NCI-H1048 (cell line): ENCODE measurements at regions not wholly inside any gene's neighbourhood (a gene's known extent, or its start where the extent isn't known, plus 50 kb on each side); places are given as distances from the start of the nearest gene placed in this dataset.
"Not testable (repeated sequence)": the region's sequence is repeated elsewhere in the genome, so short reads cannot be mapped to it uniquely, and the experiment has no call there.

Experiments
- DNase-seq: peaks from one replicate; lab custom pipeline; 2025; lab: John Stamatoyannopoulos, UW

DNA sequence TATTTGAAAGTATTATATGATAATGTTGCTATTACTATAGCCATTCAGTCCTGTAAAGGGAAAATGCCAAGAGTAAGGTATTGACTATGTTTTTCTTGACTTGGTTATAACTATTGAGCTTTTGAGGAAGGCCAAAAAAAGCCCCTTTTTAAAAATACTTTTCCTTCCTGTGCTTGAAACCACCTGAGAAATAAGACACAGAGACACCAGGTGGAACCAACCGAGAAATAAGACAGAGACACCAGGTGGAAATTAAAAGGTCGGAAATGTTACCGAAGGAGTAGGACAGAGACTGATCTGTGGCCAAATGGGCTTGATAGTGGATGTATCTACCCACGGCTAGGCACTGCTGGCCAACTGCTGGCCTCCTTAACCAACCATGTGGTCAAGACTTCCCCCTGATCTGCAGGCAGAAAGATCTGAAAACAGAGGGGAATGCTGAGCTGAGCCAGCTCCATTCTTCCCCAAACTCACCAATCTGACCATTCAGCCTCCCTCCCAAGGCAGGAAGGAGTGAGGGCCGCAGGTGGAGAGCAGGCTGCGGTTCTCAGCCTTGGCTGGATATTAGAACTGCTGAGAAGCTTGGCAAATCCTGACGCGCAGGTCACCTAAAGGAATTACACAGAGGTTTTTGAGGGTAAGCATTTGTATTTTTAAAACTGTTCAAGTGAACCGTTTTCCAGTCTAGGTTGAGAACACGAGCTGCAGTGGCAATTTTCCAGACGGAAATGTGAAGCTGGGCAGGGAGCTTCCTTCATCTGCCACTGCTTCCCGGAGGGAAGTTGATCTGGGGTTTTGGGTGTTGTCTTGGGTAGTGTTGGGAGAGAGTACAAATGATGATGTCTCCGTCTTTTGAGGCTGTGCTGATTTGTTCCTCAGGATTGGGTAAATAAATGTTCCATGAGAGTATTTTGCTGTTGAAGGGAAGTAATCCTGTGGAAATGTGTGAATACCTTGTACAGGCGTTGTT lies 121.7 kb upstream of the EXOC2 start:
- DNase-seq = no peak

DNA sequence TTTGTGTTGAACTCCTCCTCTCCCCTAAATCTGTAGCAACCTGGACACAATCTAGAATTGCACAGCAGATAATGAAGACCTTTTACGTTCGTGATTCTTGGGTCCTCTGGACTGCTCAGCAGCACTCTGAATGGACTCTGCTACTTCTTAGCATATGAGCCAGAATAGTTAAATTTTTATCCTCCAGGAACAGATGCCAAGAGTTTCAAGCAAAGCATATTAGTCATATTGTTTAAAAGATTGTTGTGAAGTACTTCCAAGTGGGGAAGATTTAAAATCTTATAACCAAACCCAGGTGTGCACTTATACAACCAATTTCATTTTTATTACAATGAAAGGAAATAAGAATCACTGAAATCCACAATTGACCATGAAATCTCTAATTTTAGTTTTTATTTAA lies 118.9 kb upstream of the EXOC2 start:
- DNase-seq = no peak

DNA sequence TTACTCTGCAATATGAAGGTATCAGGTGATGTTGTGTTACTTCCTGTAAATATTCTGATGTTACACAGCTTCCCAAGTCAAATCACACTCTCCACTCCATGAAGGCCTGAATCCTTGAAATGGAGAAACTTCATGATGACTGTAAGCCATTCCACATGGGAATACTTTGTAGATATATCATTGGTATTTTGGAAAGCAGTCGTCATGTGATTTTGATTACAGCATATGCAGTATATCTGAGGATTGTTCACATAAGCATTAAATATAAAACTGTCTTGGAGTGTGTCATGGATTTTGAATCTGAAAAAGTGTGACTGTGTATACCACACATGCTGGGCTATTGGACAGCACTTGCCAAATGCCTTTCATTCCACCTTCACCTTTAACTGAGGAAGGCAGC lies 118.3 kb upstream of the EXOC2 start:
- DNase-seq = no peak

DNA sequence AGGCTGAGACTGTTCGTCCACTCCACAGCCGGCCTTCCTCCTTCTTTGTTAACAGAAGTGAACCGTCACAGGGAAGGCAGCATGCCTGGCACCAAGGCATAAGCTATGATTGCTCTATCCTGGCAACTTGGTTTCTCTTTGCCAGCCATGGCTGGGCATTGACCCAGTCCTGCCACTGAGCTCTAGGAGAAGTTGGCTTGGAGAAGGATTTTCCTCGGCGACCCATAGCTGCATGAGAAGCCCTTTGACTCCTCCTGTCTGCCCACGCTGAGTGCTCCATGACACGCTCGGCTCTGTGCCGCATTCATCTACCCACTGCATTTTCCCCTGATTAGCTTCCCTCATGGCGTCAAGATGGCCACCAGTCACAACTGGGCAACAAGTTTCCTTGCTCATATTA lies 111.8 kb upstream of the EXOC2 start:
- DNase-seq = no peak

DNA sequence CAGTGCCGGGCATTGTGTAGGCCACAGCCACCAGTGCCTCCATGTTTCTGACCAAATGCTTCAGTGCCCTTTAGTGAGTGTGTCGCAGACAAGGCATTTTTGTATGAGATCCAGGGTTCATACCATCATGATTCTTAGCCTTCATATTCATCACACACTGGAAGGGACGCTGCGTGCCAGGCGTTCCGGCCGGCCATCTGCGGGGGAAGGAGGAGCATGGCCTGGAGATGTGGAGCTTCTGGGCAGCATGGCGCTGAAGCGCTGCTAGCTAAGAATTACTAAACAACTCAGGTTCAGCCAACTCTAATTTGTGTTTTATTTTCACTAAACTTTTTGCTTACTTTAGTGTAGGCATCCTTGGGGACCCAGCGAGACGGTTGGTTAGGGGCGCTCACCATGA lies 111.4 kb upstream of the EXOC2 start:
- no peak for DNase-seq

DNA sequence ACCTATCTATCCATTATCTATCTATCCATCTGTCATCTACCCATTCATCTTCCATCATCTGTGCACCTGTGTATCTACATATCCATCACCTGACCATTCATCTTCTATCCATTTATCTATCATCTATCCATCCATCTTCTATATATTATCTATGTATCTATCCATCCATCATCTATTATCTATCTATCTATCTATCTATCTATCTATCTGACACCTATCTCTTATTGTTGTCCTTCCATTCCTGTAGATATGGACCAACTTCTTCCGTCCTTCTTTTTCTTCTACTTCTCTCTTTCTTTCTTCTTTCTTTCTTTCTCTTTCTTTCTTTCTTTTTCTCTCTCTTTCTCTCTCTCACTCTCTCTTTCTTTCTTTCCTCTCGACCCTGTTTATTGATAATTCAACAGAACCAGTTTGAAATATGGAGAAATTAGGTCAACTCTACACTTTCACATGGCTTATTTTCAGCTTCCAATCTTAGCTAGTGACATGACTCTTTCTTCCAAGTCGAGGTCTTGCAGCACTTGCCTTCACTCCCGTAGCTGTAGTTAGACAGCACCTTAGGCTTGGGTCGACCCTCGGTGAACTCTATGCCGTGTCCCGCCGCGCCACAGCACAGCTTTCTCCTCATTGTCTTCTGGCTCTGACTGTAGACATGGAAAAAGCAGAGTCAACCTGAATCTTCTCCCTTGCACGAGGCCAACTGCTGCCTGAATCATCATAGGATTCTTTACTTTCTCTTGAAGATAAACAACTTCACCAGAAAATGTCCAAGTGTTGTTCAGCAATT lies 110.4 kb upstream of the EXOC2 start:
- no peak for DNase-seq

DNA sequence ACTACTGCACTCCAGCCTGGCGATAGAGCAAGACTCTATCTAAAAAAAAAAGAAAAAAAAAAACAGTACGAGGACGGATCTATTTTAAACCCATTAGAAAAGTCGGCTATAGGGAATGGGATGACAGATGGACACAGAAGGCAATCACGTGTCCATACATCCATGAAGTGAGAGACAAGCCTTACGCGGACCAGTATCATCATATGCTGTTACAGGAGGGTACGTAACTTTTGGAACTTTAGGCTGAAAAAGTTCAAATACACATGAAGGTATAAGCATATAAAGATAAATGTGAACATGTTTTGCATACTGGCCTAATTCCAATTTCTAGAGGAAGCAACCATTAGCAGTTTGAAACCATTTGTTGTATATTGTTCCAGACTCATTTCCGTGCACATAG lies 109.8 kb upstream of the EXOC2 start:
- no peak for DNase-seq

DNA sequence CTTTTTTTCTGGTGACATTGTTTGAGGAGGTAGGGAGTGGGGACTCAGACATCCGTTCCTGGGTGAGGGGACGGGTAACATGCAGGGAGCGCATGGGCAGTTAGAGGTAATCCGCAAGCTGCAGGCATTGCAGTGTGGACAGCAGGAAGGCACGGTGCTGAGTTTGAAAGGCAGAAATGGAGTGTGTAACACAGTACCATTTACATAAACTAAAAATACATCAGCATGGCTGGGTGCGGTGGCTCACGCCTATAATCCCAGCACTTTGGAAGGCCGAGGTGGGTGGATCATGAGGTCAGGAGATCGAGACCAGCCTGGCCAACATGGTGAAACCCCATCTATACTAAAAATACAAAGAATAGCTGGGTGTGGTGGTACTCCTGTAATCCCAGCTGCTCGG lies 109.3 kb upstream of the EXOC2 start:
- not testable (repeated sequence) for DNase-seq

DNA sequence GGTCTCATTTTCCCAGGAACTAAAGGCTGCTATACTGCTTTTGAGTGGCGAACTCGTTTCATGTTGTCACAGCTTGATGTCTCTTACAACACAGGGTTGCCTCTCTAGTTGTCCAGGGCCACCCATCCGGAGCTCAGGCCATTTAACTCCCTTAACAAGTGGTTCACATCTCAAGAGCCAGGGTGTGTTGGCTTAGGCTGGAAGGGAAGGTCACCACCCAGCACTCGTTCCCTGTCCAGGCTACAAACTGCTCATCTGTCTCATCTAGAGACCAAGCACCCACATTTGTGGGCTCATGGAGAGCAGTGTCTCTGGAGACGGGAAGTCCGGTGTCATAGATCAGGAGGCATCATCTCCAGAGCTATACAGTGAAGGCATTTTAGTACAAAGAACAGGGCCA lies 106.8 kb upstream of the EXOC2 start:
- DNase-seq = no peak

DNA sequence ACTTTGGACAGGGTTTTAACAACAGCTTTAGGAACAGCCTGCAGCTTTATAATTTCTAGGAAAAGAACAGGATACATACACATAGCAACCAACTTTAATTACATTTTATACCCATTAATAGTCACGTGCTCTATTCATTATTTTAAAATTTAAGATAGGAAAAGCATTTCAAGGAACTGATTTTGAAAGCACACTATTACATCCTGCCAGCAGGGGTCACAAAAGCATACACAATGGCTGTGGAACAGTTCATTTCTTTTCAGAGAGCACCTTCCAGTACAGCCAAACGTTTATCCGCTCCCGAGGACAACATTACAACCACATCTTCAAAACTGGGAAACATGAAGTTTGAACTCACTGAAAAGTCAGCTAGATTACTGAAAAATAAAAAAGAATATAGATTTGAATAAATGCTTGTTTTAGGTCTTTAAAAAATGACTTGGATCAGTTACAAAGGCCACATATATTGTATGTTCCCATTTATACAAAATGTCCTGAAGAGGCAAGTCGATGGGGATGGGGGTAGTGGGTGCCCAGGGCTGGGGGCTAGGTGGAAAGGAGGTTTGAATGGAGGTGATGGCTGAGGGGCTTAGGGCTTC lies 104.6 kb upstream of the EXOC2 start:
- peak; percentile 25 for DNase-seq

DNA sequence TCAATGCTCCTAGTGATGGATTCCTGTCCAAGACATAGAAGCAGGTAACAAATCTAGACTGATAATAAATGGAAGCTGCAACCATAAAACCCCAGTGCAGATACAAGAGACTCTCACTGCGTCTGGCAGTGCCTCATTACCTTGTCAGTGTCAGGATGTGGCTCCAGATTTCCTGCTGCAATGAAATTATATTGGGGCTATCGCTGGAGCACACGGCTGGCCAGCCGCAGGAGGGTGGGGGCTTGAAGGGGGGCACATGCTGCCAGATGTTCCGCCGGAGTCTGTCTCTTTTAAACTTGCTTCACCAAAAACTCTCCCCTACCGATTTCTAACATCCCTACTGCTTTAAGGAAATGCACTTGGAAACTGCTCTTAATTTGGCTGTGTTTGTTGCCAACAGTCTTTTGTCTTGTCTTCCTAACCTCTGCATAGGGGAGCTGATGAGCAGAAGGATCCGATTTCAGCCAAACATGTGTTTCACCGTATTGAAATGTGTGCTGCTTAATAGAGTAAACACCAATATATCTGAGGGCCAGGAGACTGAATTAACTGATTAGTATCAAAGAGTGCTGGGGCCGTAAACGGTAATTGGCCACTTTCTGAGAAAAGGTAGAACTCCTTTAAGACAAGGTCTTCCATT lies 102.2 kb upstream of the EXOC2 start:
- DNase-seq = no peak

DNA sequence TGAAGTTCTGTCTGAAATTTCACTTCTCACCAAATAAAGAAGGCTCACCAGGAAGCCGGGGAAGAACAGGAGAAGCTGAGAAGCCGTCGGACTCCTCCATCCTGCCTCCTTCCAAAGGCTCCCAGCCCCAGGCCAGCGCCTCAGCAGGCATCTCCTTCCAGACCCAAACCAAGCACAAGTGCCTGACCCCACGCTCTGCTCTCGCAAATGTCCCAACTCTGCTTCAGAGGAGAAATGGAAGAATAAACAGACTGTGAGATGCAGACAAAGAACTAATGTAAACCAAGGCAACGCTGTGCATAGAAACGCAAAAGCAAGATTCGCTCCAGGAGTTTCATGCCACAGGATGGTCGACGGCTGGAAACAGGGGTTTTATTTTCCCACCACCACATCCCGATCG lies 100.3 kb upstream of the EXOC2 start:
- DNase-seq = no peak

DNA sequence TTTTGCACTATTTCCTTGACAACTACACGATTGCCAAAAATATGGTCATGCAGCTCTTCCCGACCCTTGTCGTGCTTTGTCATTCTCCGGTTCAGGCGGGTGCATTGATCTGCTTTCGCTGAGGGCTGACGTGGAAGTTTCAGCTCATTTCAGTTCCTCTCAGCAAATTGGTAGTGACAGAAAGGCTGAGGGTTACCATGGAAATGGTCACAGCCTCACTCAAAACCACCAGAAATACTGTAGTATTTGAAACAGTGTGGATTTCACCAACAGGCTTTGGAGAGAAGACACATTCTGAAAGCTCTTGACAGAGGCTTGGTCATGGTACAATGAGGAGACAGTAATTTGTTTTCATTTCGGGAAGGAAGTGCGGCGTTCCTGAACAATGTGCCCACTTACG lies 99.7 kb upstream of the EXOC2 start:
- DNase-seq = no peak

DNA sequence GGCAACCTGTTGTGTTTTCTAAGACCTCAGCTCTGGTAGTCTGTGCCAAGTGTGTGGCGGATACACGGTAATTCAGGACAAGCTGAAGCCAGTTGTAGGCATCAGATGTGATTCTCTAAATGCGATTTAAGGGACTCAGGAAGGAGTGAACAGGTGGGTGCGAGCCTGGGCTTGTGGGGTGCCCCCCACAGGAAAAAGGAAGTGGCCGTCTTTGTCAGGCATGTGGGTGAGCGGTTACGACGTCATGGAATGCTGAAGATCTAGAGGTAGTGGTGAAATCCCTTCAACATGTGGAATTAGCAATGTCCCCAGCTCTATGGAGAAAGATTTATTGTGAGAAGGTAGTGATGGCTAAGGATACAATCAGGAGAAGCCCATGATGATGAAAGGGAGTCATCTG lies 95.1 kb upstream of the EXOC2 start:
- no peak for DNase-seq

DNA sequence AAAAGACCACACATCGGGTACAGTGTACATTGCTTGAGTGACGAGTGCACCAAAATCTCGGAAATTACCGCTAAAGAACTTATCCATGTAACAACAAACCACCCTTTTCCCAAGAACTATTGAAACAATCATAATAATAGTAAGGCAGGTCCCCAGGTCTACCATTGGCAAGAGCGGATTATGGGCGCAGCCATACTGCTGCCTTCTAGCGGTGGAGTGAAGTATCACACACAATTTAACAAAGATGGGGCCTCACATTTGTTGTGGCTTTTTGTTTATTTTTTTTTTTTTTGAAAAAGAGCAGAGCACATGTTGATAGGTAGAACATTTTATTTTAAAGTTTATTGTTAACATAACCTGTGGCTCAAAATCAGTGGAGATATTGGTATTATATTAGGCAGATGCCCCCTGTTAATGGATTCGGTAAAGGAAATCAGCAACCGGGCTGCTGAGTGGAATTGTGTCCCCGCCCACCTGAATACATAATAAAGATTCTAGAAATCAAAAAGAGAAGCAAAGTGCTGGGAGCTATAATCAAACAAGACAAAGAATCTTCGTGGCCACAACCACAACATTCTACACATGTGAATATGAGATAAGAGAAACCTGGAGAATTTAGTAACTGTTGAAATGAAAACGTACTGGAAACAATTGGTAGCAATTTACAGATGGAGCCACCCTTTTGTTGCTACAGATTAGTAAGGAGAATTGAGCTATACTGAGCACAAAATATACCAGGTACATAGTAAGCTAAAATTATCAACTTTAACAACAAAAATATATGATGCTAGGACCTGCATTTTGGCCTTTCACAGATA lies 94.2 kb upstream of the EXOC2 start:
- DNase-seq = peak; percentile 0

DNA sequence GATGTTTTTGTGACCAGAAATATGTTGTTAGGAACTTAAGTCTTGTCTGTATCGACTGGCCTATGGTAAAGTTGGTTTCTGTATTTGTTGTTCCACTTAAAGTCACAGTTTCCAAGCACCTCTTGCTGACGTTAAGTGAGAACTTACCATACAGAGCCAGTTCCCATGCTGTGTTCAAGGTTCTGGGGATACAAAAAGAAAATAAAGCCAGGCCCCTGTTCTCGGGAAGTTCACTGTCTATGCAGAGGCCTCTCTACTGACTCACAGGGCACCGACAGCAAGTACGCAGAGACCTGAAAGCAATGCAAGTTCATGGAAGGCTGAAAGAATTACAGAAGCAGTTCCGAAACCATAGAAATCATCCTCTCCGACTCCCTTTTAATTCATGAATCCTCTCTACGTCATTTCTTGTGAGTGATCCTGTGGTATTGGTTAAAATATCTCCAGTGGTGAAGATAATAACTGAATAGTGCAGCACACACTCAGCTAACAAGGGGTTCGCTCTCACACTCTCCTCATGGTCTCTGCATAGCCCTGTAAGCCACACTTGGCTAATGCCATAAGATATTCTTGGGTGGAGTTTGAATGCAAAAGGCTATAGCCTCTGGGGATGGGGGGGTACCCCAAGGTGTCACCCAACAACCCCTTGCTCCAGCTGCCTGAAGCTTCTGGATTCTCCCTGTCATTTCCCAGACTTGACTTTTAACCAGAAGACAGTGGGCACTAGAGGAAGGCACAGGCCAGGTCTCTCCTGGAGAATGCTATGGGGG lies 91.2 kb upstream of the EXOC2 start:
- no peak for DNase-seq

DNA sequence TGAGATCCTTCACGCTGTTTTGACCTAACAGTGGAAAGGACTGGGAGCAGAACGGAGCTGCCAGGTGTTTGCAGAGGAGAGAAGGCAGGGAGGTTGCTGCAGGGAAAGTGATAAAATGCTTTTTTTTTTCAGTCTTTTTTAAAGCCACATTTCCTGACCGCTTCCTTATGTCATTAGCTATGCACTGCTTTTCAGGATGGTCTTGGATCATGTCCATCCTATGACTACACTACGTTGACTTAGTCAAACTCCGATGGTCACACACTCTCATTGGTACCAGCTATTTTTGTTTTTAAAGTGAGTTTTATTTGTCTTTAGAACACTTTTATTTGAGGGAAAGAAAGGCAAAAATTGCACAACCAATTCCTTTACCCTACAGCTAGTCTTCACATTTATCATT lies 89.2 kb upstream of the EXOC2 start:
- DNase-seq = no peak

DNA sequence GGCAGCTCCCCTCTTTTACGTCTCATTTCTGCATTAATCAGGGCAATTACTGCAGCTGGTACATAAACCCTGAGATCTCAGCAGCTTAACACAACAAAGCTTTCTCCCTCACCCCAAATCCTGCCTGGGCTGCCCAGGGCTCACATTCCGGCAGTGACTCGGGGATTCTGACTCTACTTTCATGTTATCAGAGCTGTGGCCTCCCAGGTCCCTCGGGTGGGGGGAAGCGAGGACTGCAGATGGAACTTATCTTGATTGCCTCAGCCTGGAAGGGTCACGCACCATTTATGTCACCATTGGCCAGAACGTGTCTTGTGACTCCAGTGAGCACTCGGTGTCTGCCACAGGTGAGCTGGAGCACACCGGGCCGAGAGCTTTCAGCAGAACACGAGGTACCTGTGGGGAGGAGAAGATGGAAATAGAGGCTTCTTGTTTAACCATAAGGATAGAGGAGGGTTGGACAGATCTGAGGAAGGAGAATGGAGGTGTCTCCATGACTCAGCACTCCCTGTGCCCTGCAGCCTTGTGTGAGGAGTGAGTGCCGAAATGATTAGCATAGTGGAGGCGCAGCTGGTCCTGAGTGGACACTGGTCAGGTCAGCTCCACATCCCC lies 88.5 kb upstream of the EXOC2 start:
- DNase-seq = no peak

DNA sequence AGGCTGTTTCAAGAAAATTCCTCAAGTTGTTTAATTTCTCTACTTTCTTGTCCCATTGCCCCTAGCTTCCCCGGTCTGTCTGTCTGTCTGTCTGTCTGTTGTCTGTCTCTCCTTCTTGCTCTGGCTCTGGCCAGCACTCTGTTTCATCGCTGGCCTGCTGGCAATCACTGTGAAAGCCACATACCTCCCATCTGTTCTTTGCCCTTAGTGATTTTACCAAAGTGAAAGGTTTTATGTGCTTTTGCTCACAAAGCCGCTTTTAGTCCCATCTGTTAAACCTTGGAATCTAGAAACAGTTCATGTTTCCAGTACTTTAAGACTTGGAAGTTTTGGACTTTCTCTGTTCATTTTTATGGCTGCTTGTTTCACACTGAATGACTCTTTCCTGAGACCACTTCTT lies 87.8 kb upstream of the EXOC2 start:
- no peak for DNase-seq

DNA sequence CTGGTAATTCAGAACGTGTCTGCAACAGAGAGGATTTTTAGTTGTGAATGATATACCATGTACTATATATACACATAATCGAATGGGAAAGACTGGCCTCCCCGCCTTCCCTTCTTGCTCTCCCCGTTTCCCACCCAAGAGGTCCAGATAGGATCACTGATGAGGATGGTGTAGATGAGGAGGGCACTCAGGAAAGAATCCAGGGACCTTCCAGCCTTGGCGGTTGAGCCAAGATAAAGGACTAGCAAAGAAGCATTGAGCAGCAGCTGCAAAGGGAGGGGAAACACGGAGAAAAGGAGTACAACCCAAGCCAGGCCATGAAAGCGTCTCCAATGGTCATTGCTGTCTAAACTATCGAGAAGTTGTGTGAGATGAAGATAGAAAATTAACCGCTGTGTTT lies 84.0 kb upstream of the EXOC2 start:
- no peak for DNase-seq
